HCT116 (cell line): ENCODE measurements at regions not wholly inside any gene's neighbourhood (a gene's known extent, or its start where the extent isn't known, plus 50 kb on each side); places are given as distances from the start of the nearest gene placed in this dataset.

Experiments used
- CEBPB ChIP-seq: IDR thresholded peaks from 2 replicates; pipeline ENCODE4 v1.6.1; 2012; ENCODE audit warnings: low read depth
- EZH2 ChIP-seq: fragments of 200-600 bp; sonication (generic); IDR thresholded peaks from 2 replicates; pipeline ENCODE4 v1.6.1; 2017; ENCODE audit warnings: antibody characterized with exemption, mixed run types
- EZH2phosphoT487 ChIP-seq: fragments of 200-600 bp; IDR thresholded peaks from 2 replicates; pipeline ENCODE4 v1.6.1; 2018; ENCODE audit warnings: antibody characterized with exemption, borderline replicate concordance
- MAX ChIP-seq: IDR thresholded peaks from 2 replicates; pipeline ENCODE4 v1.6.1; 2012
- POLR2A ChIP-seq: IDR thresholded peaks from 2 replicates; pipeline ENCODE4 v1.7.0; 2011; ENCODE audit warnings: borderline replicate concordance; ENCODE audit not compliant: insufficient read depth, insufficient read length; ENCODE audit errors: extremely low read depth
- POLR2AphosphoS5 ChIP-seq: IDR thresholded peaks from 2 replicates; pipeline ENCODE4 v1.6.1; 2011; ENCODE audit warnings: mild to moderate bottlenecking, low read depth, low read length, moderate library complexity
- SIN3A ChIP-seq: IDR thresholded peaks from 2 replicates; pipeline ENCODE4 v1.6.1; 2012; ENCODE audit warnings: low read depth
- SP1 ChIP-seq: IDR thresholded peaks from 2 replicates; pipeline ENCODE4 v1.6.1; 2012; ENCODE audit warnings: low read depth
- SRF ChIP-seq: IDR thresholded peaks from 2 replicates; pipeline ENCODE4 v1.6.1; 2012; ENCODE audit warnings: low read depth
- ZFX ChIP-seq: fragments of 450-650 bp; IDR thresholded peaks from 2 replicates; pipeline ENCODE4 v1.6.1; 2017
- TF ChIP-seq, protein P1 (sequence below), 3 experiments: fragments of 200-600 bp in 1 of 3; sonication (generic) in 1 of 3; IDR thresholded peaks in 2 of 3; conservative IDR thresholded peaks in 1 of 3; 2 replicates each; pipeline ENCODE4 v1.5.1; 2012 to 2017; ENCODE audit warnings: low read depth in 2 of 3, low read length in 2 of 3, antibody characterized with exemption in 1 of 3, borderline replicate concordance in 1 of 3, control low read depth in 1 of 3, mild to moderate bottlenecking in 1 of 3, mixed read lengths in 1 of 3, mixed run types in 1 of 3, moderate library complexity in 1 of 3; ENCODE audit not compliant: insufficient read depth in 1 of 3

GRCh38 chr18:55983433-55983832 is 395.4 kb upstream of the TCF4 start:
- TF ChIP-seq, protein P1, sequence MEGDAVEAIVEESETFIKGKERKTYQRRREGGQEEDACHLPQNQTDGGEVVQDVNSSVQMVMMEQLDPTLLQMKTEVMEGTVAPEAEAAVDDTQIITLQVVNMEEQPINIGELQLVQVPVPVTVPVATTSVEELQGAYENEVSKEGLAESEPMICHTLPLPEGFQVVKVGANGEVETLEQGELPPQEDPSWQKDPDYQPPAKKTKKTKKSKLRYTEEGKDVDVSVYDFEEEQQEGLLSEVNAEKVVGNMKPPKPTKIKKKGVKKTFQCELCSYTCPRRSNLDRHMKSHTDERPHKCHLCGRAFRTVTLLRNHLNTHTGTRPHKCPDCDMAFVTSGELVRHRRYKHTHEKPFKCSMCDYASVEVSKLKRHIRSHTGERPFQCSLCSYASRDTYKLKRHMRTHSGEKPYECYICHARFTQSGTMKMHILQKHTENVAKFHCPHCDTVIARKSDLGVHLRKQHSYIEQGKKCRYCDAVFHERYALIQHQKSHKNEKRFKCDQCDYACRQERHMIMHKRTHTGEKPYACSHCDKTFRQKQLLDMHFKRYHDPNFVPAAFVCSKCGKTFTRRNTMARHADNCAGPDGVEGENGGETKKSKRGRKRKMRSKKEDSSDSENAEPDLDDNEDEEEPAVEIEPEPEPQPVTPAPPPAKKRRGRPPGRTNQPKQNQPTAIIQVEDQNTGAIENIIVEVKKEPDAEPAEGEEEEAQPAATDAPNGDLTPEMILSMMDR (IDR thresholded peaks at IDR 0.05 in 2 of 3, conservative IDR thresholded peaks at IDR 0.05 in 1 of 3; ENCODE audit: borderline replicate concordance in 1 of 3, insufficient read depth in 1 of 3, low read depth in 2 of 3, low read length in 2 of 3) = no peak
- TF ChIP-seq EZH2 (no peak), ZFX (no peak), POLR2AphosphoS5 (no peak), MAX (no peak), SIN3A (no peak), EZH2phosphoT487 (no peak), CEBPB (no peak), POLR2A (no peak), SRF (no peak), SP1 (no peak)
